KOPT-K1 (cell line): ENCODE measurements at regions not wholly inside any gene's neighbourhood (a gene's known extent, or its start where the extent isn't known, plus 50 kb on each side); places are given as distances from the start of the nearest gene placed in this dataset.
A peak's percentile ranks its signal among the peaks of the same experiment; 100 is the strongest.

Experiments used
- H3K27ac ChIP-seq: fragments of 200-600 bp; sonication (generic); 2 replicates; pipeline ENCODE4 v1.5.1; 2016; ENCODE audit warnings: antibody characterized with exemption, mild to moderate bottlenecking, low read depth, low read length; ENCODE audit not compliant: poor library complexity, severe bottlenecking
- H3K36me3 ChIP-seq: fragments of 200-600 bp; sonication (generic); 2 replicates; pipeline ENCODE4 v1.5.1; 2017; ENCODE audit warnings: antibody characterized with exemption, mild to moderate bottlenecking, low read length, moderate library complexity; ENCODE audit not compliant: insufficient read depth
- H3K9me3 ChIP-seq: fragments of 200-600 bp; sonication (generic); 2 replicates; pipeline ENCODE4 v1.5.1; 2017; ENCODE audit warnings: antibody characterized with exemption, low read length, mild to moderate bottlenecking; ENCODE audit not compliant: insufficient read depth, poor library complexity, severe bottlenecking

DNA sequence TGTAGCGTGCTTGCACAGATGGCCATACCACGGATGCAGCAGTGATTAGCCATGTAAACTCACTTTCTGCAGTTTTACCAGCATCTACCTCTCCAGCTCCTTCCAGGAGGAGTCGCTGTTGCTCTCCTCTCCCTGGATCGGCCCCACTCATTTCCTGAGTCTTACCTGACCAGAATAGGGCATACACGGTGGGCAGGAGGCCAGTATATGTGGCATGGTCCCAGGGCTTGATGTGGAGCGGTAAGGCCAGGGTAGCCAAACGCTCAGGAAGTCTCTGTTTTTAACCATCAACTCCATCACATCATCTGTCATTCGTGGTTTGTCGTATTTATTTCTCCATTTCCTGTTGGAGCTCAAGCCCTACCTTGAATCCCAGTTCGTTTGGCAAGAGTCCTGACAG lies 163.4 kb upstream of the USP24 start:
- no peaks in the 10 kb centered on the region for H3K9me3 ChIP-seq
- H3K27ac ChIP-seq, result no peak overlapping the region
- H3K36me3 ChIP-seq, result no peaks in the 10 kb centered on the region

GRCh38 chr1:55376897-55377296 lies 161.7 kb upstream of the USP24 start:
- Histone ChIP-seq H3K9me3 (no peaks in the 10 kb centered on the region), H3K27ac (no peak overlapping the region), H3K36me3 (no peaks in the 10 kb centered on the region)

- H3K36me3 ChIP-seq, result no peaks in the 10 kb centered on the region
- no peaks in the 10 kb centered on the region for H3K9me3 ChIP-seq
- H3K27ac ChIP-seq, result no peak overlapping the region
These were observed 160.6 kb upstream of the USP24 start for GRCh38 chr1:55375617-55376258.

DNA sequence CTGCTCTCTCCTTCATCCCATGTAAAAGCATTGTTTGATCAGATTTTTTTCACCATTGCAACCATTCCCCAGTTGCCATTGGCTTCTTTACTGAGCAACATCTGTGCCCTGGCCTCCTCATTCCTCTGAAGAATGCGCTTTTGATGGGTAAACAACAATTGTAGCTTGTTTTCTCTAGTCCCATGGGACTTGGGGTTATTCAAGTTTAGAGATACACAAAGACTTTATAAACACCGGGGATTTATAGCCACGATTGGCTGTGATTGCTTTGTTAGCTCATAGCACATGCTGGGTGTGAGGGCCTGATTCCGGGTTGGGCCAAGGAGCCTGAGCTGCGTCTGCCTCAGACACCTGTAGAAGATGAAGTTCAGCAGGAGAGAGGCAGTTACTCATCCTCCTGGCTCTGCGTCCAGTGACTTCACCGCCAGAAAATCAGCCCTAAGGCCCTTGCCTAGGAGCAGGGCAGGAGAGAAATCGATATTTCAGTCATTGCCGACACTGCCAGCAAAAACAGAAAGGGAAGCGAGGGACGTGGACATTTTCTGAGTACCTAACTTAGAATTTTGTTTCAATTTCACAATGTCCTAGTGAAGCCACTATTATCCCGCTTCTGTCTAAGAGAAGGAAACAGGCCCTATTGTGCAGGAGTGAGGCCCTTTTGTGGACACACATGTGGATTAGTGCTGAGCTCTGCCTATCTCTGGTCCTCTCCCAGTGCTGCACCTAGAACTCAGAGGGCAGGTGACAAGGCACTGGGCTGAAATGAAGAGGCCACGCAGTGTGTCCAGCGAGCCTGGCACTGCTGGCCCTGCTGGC lies 159.8 kb upstream of the USP24 start:
- Histone ChIP-seq H3K27ac (no peak overlapping the region), H3K36me3 (no peaks in the 10 kb centered on the region), H3K9me3 (no peaks in the 10 kb centered on the region)

- Histone ChIP-seq H3K27ac (no peak overlapping the region), H3K36me3 (no peaks in the 10 kb centered on the region), H3K9me3 (no peaks in the 10 kb centered on the region)
These were observed 159.1 kb upstream of the USP24 start for GRCh38 chr1:55374216-55374615.

DNA sequence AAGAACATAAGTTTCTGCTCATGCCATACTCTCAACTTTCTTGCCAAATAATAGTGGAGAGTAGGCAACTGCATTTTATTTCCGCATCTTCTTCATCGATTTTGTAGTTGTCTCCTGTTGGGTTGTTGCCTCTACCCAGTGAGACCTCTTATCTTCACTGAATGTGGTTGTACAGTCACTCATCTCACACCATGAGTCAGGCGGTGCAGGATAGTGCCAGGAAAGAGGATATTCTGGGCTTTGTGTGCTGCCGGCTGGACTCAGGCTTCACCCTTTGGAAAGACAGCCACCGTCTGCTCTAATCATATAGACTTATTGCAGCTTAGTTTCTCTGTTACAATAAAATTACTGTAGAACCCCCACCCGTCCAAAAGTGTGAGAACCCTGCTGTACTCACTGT lies 154.3 kb upstream of the USP24 start:
- no peak overlapping the region for H3K27ac ChIP-seq
- H3K36me3 ChIP-seq, result no peaks in the 10 kb centered on the region
- no peaks in the 10 kb centered on the region for H3K9me3 ChIP-seq

DNA sequence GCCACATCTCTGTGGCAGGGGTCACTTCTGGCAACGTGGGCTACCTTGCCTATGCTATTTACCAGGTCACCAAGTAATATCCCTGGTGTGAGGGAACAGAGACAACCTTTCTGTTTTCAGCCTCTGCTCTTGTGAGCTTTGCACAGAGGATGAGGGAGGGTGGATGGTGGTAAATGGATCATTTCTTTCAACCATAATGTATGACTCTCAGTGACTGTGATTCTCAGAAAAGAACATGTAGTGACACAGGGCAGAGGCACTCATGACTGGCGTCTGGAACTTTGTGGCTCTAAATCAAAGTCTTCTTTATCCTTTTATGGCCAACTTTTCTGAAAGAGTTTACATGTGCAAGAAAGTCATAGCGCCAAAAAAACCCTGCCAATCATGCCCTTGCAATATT lies 153.5 kb upstream of the USP24 start:
- no peaks in the 10 kb centered on the region for H3K9me3 ChIP-seq
- no peaks in the 10 kb centered on the region for H3K36me3 ChIP-seq
- no peak overlapping the region for H3K27ac ChIP-seq

DNA sequence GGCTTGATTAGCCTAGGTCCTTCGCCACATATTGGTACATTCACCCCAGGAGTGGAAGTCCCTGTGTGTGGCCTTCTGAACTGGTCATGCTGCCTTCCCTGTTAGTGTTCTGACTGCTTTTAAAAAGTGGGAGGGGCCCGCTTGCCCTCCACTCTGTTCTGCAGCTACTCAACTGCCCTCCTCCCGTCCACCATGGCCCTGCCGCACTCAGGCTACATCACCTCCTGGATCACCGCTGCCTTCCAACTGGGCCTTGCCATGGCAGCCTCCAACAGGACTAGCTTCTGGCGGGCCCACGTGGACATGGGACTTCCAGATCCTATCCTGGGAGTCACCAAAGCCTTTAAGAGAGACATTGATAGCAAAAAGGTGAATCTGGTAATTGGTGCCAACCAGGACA lies 152.1 kb upstream of the USP24 start:
- H3K36me3 ChIP-seq, result no peaks in the 10 kb centered on the region
- no peaks in the 10 kb centered on the region for H3K9me3 ChIP-seq
- H3K27ac ChIP-seq, result no peak overlapping the region

DNA sequence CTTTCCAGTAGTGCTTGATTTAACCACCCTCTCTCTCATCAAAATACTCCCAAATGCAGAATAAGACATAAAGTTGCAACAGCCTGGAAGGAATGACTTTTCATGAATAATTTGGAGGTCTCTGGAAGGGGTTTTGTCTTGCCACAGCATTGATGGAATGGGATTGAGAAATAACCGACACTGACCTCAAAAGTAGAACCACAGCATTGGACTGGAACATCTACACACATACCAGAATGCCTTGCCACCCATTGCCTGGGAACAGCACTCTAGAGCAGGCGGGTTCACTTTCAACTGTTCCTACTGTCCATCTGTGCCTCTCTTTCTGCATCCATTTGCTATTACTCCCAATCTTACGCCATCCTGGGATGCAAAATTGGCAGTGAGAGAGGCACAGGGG lies 149.1 kb upstream of the USP24 start:
- H3K36me3 ChIP-seq, result no peaks in the 10 kb centered on the region
- H3K27ac ChIP-seq, result peak overlapping the region; percentile 69
- H3K9me3 ChIP-seq, result no peaks in the 10 kb centered on the region

DNA sequence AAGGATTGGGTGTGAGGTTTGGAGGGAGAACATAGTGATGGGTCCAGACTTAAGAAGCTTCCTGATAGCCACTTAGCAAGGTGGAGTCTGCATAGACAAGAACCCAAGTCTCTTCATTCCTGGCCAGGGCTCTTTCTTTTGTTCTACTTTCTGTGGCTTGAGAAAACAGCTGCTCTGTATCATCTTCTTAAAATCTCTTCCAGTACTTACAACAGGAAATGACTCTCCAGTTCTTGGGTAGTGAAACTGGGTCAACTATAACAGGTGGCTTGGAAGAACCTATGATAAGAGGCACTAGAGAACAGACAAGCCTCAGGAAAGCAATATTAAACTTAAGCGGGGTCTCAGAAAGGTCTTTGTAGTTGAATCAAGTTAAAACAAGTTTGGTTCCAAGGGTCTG lies 148.1 kb upstream of the USP24 start:
- Histone ChIP-seq H3K27ac (peak overlapping the region; percentile 69), H3K9me3 (no peaks in the 10 kb centered on the region), H3K36me3 (no peaks in the 10 kb centered on the region)

- Histone ChIP-seq H3K36me3 (no peaks in the 10 kb centered on the region), H3K9me3 (no peaks in the 10 kb centered on the region), H3K27ac (peak overlapping the region; percentile 69)
These were observed 147.4 kb upstream of the USP24 start for GRCh38 chr1:55362558-55362957.

GRCh38 chr1:55359611-55360010 lies 144.4 kb upstream of the USP24 start:
- Histone ChIP-seq H3K9me3 (no peaks in the 10 kb centered on the region), H3K27ac (no peak overlapping the region), H3K36me3 (no peaks in the 10 kb centered on the region)

DNA sequence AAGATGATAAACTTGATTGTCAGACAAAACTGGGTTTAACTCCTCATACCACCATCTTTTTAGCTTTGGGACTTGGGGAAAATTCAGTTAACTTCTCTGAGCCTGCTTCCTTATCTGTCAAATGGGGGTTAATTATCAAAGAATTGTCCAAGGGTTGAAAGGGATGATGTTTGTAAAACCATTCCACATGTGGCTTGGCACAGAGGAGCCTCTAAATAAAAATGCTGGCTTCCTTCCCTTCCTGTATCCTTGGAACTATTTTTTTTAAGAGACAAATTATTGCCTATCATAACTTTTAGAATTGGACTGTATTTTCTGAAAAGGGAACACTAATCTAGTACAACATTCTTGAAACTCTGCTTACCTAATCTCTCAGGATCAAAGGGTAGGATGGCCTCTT lies 143.4 kb upstream of the USP24 start:
- no peaks in the 10 kb centered on the region for H3K9me3 ChIP-seq
- no peaks in the 10 kb centered on the region for H3K36me3 ChIP-seq
- no peak overlapping the region for H3K27ac ChIP-seq

- no peaks in the 10 kb centered on the region for H3K36me3 ChIP-seq
- no peaks in the 10 kb centered on the region for H3K9me3 ChIP-seq
- no peak overlapping the region for H3K27ac ChIP-seq
These were observed 140.4 kb upstream of the USP24 start for GRCh38 chr1:55355549-55355948.

DNA sequence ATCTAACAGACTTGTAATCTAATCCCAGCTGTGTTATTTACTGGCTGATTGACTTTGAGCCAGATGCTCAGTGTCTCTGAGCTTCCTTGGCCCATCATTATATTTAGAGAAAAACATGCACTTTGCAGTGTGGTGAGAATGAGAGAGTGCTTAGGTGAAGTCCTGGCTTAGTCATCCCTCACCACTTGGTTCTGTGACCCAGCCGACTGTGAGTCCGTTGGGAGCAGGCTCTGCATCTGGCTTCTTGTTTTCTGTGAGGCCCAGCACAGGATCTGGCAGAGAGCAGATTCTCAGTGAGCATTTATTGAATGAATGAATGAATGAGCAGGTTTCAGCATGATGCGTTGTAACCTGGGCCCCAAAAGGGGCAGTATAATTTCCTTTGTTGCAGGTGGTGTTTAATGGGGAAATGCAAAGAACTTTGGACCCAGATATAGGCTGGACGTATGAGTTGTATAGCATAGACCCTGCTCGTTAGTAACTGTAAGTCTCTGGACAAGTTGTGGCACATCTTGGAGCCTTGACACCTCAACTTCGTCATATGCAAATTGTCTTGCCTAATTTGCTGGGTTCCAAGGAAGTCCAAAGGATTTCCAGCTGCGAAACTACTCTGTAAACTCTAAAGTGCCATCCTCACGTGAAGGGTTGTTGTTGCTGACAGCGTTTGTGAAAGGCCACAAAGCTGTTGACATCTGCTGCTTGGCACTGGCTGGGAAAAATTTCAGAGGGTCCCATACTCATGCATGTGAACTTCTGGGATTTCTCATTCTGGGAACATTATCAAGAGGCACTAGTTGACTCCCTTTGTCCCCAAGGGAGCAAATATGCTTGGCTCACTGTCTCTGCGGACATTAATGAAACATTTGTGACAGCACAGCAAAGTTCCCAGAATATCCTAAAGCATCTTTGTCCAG lies 138.8 kb upstream of the USP24 start:
- no peak overlapping the region for H3K27ac ChIP-seq
- no peaks in the 10 kb centered on the region for H3K36me3 ChIP-seq
- no peaks in the 10 kb centered on the region for H3K9me3 ChIP-seq
